ENCODE measurements at regions not wholly inside any gene's neighbourhood (a gene's known extent, or its start where the extent isn't known, plus 50 kb on each side); places are given as distances from the start of the nearest gene placed in this dataset.
"Not testable (repeated sequence)": the region's sequence is repeated elsewhere in the genome, so short reads cannot be mapped to it uniquely, and the experiment has no call there.

- no peak for DNase-seq (ENCODE audit: low read depth)
These were observed 242.0 kb upstream of the NSMCE3 start for GRCh38 chr15:29511663-29512062.

GRCh38 chr15:29505535-29505934 is 235.9 kb upstream of the NSMCE3 start:
- not testable (repeated sequence) for DNase-seq (ENCODE audit: low read depth)

GRCh38 chr15:29490747-29491471 is 221.3 kb upstream of the NSMCE3 start:
- no peak for DNase-seq (ENCODE audit: low read depth)

DNA sequence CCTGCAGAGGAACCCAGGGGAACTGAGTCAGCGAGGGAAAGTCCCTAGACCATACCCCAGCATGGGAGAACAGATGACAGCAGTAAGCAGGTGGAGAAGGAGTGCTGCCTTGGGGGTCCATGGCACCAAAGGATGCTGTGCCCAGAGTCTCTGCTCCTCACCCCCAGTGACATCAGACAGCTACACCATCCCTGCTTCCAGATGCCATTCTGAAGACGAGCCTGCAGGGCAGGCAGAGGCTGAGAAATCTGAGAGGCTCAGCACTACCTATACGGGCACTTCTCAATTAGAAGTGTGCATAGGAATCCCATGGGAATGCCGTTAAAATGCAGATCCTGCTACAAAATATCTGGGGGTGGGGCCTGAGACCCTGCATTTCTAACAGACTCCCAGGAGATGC is 211.3 kb upstream of the NSMCE3 start:
- DNase-seq (ENCODE audit: low read depth): no peak

DNA sequence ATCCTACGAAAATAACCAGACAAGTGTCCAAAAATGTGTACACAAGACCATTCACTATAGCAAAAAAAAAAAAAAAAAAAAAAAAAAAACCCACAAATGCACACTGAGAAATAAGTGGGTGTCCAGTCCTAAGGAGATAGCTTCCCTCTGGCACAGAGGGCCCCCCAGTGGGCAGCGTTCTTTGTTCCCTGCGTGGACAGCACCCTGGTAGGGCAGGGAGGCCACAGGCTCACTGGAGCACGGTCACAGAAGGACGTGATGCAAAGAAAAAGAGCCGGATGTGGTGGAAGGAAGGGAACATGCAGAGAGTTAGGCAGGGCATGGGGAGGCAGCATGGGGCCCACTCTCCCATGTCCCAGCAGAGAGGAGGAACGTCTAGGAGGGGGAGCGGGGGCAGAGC is 210.7 kb upstream of the NSMCE3 start:
- no peak for DNase-seq (ENCODE audit: low read depth)

- DNase-seq (ENCODE audit: low read depth): no peak
These were observed 207.6 kb upstream of the NSMCE3 start for GRCh38 chr15:29477256-29477655.

DNA sequence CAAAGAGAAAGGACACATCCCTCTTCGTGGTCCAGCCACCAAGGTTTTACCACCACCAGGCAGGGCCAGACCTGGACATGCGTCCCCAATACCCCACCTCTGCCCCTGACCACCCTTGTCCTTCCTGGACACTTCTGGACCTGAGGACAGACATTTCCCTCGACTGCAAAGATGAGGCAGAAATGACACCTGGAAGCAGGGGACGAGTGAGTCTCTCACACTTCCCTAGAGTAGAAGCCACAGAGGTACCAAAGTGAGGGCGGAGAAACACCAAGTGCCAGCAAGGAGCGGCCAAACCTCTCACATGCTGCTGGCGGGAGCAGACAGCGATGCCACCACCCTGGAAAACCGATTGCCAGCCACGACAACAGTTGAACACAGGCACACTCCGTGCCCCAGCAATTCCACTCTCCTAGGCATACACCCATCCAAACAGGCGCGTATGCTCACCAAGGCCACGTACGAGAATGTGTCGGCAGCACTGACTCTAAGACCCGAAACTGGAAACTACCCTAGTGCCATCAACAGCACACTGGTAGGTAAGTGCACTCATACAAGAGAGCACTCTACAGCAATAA is 207.0 kb upstream of the NSMCE3 start:
- no peak for DNase-seq (ENCODE audit: low read depth)

GRCh38 chr15:29475096-29475495 is 205.5 kb upstream of the NSMCE3 start:
- DNase-seq (ENCODE audit: low read depth): no peak

- DNase-seq (ENCODE audit: low read depth): no peak
These were observed 204.0 kb upstream of the NSMCE3 start for GRCh38 chr15:29473621-29474105.

GRCh38 chr15:29472901-29473445 is 203.4 kb upstream of the NSMCE3 start:
- no peak for DNase-seq (ENCODE audit: low read depth)

- no peak for DNase-seq (ENCODE audit: low read depth)
These were observed 202.1 kb upstream of the NSMCE3 start for GRCh38 chr15:29471757-29472156.

- DNase-seq (ENCODE audit: low read depth): no peak
These were observed 201.7 kb upstream of the NSMCE3 start for GRCh38 chr15:29471306-29471705.

DNA sequence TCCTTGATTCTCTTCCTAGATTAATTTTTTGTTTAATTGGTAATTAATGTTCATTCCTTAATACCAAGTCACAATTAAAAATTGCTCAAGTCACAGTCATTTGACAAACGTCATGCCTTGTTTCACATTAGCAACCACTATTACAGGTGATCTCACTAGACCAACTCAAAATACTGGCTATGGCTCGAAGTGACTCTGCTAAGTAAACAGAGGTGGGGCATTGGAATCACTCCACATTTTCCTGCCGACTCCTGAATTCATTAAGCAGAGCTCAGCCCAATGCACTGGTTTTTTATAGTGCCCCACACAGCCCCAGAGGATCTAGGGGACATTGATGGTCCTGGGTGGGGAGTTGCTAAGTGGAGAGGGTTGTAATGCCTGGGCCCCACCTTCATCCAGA is 201.2 kb upstream of the NSMCE3 start:
- no peak for DNase-seq (ENCODE audit: low read depth)

DNA sequence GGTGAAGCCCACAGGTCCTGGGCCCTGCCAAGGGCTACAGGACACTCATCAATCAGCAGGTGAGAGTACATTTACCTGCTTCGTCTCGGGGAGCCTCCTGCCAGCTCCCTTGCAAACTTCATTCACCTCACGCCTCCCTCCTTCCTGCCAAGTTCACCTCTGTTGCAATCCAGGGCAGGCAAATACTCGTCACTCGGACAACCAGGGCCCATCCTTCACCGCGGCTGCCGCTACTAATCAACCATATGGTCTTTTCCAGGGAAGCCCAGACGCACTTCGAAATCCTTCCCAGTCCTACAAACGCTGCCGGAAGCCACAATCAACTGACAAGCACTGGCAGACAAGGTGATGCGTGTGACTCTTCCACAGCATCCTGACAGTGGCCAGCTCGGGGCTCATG is 200.7 kb upstream of the NSMCE3 start:
- no peak for DNase-seq (ENCODE audit: low read depth)

GRCh38 chr15:29468899-29469298 is 199.3 kb upstream of the NSMCE3 start:
- DNase-seq (ENCODE audit: low read depth): no peak

- DNase-seq (ENCODE audit: low read depth): no peak
These were observed 197.5 kb upstream of the NSMCE3 start for GRCh38 chr15:29467091-29467490.

GRCh38 chr15:29466292-29466691 is 196.7 kb upstream of the NSMCE3 start:
- no peak for DNase-seq (ENCODE audit: low read depth)

DNA sequence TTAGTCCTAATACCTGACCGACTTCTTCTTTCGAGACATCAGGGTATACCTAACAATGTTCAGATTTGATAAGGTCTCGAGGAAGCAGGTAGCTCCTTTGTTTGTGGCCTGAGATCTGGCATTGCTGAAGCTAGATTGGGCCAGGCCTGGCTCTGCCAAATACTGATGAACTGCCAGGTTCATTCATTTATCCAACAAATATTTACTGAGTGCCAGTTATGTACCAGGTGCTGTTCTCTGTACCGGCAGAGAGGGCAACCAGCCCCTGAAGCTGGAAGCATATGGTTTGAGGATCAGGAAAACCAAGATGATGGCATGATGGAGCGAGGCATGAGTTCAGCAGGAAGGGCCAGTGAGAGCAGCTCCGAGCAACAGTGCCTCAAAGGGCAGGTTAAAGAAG is 196.2 kb upstream of the NSMCE3 start:
- DNase-seq (ENCODE audit: low read depth): no peak

GRCh38 chr15:29465196-29465595 is 195.6 kb upstream of the NSMCE3 start:
- no peak for DNase-seq (ENCODE audit: low read depth)

GRCh38 chr15:29461877-29462276 is 192.3 kb upstream of the NSMCE3 start:
- DNase-seq (ENCODE audit: low read depth): no peak

GRCh38 chr15:29458361-29458760 is 188.7 kb upstream of the NSMCE3 start:
- DNase-seq (ENCODE audit: low read depth): no peak

DNA sequence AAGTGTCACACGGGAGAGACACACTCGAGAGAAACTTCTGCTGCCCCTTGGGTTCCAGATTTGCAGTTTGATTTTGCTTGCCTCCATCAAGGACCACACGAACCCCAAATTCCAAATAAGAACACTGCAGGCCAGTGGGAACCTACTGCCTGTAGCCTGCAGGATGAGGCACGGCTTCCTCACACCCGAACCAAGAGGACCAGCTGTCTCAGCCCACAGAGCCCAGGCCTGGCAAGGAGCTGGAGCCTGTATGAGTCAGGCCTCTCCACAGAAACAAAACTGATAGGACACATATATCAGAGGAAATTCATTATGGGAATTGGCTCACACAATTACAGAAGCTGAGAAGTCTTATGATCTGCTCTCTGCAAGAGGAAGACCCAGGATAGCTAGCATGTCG is 188.1 kb upstream of the NSMCE3 start:
- DNase-seq (ENCODE audit: low read depth): no peak

GRCh38 chr15:29456964-29457363 is 187.3 kb upstream of the NSMCE3 start:
- DNase-seq (ENCODE audit: low read depth): no peak
